Nucleus accumbens (tissue), 56 donors: ENCODE measurements at regions not wholly inside any gene's neighbourhood (a gene's known extent, or its start where the extent isn't known, plus 50 kb on each side); places are given as distances from the start of the nearest gene placed in this dataset.
"Not testable (repeated sequence)": the region's sequence is repeated elsewhere in the genome, so short reads cannot be mapped to it uniquely, and the experiment has no call there.

Source experiments
- DNase-seq, 56 donors: peaks; one replicate each; lab custom pipeline; 2025; lab: John Stamatoyannopoulos, UW

DNA sequence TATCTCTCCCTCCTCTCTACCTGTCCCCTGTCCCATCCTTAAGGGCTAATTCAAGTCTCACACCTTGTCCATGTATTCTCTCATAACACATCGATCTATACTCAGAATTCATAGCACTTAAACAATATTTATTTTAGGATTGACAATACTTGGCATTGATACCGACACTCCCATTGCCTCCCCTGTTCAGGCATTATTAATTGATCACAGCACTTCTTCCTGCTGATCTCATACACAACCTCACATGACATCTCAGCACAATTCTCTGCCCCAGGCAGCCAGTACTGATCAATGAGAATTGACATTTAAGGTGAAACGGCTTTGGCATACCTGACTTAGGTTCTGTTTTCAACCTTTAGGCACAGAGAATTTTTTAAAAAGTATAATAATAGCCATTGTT is 582.4 kb upstream of the BRINP1 start:
- no peak for DNase-seq

GRCh38 chr9:119951090-119951489 is 581.9 kb upstream of the BRINP1 start:
- DNase-seq = no peak

DNA sequence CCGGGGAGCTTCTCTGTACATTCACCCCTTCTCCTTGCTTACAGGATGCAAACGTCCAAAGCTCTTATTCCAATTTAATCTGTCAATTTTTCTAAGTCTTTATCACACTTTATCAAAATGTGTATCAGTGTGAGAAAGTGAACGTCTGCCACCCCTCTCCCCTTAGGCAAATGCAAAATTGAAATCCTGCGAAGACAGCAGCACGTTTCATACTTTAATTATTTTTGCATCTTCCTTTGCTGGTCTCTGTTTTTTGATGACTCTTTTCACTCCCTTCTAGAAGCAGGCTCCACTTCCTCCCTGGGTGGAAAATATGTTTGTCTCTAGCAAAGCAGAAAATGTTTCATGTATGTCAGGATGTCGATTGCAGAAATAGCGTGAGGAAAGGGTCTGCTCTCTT is 576.5 kb upstream of the BRINP1 start:
- DNase-seq = no peak

DNA sequence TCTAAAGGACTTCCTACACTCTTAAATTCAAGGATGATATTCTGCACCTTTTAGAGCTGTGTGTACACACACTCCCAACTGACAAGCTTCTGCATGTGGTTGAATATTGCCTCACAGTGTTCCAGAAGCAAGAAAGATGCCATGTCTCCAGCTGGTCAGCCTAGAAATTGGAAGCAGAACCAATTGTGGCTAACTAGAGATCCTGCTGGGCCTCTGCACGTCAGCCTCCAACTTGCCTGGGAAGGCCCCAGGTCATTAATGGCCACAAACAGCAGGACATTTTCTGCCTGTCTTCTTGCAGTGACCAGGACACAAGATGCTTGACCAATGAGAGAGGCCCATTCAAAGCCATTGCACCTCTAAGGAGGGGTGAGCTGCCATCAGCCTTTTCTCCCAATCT is 571.9 kb upstream of the BRINP1 start:
- no peak for DNase-seq

DNA sequence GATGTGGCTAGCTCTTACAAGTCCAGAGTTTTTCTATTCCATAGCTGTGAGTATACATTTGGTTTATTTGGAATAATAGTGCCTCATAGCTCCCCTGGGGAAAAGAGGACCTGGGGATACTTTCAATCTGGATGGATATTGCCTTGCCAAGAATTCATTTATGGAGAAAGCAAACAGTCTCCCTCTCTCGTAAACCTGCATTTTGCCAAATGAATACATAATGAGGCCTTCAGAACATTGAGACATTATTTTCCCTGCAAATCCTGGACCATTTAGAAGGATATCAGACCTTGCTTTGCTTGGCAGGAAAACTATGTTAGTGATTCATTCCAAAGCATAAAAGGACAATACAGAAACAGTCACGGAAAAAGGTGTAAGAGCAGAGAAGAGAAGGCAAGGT is 569.6 kb upstream of the BRINP1 start:
- DNase-seq = no peak

DNA sequence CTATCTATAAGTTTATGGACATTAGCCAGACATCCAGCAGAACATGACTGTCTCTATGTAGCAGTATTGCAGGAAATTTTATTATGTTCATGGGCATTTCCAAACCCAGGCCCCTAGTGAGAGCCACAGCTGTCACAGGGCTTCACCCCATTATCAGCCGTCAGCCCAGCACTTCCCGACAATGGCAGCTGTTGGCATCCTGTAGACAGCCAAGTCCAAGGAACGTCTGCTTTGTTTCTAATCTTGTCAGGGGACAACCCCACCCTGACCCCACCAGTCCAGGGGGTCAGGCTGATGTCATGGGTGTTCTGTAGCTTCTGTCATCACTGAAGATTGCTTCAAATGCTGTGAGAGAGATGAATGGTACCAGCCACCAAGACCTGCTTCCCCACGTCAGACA is 565.3 kb upstream of the BRINP1 start:
- DNase-seq = no peak

DNA sequence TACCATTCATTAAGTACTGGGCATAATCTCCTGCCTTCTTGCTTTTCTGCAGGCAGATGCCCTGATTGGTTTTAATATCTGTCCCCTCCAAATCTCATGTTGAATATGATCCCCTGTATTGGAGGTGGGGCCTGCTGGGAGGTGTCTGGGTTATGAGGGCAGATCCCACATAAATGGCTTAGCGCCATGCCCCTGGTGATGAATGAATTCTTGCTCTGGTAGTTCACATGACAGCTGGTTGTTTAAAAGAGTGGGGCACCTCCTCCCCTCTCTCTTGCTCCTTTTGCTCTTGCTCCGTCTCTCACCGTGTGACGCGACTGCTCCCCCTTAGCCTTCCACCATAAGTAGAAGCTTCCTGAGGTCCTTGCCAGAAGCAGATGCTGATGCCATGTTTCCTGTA is 564.0 kb upstream of the BRINP1 start:
- no peak for DNase-seq

DNA sequence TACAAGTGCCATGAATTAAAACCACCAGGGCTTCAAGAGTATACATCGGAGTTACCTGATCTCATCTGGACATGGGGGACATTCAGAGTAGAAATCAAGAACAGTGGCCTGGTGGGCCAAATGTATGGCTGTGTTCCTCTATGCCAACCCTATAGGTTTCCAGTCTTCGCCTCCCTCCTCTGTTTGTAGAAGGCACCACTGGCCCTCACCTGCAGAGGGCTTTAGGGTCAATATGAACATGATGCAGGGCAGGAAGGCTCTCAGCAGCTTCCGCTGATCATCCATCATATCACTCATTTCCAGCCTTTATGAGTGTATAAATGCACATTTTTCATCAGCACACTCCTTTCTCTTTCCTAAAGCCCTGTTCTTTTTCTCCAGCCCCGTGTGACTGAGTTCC is 555.5 kb upstream of the BRINP1 start:
- no peak for DNase-seq

- no peak for DNase-seq
These were observed 547.9 kb upstream of the BRINP1 start for GRCh38 chr9:119917175-119917574.

DNA sequence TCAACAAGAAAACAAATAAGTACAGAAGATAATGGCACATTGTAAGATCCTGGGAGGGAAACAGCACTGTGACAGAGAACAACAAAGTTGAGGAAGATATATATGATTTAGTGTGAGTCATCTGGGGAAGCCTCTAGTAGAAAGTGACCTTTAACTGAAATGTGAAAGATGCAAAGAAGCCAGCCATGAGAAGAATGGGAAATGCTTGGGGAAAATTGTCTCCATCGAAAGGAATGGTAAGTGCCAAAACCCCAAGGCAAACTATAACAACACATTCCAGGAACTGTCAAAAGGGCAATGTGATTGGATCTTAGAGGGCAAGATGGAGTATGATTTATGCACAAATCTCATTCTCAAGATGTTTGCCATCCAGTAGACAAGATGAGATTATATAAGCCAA is 537.8 kb upstream of the BRINP1 start:
- DNase-seq = no peak

DNA sequence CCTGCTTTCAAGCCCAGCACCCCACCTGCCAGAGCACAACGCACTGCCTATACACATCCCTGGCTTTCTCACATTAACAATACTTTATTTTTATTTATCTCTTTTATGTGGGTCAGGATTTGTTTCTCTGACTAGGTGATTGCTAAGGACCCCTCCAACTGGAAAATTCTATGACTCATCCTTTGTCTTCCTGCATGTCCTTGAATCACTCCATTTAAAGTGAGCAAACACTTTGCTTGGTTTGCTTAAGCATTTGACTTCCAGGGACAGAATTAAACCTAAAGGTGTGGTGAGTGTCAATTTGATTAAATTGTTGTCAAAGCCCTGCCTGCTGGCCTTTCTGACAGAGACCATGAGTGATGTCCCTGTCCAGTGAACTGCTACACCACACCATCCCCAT is 536.5 kb upstream of the BRINP1 start:
- no peak for DNase-seq

DNA sequence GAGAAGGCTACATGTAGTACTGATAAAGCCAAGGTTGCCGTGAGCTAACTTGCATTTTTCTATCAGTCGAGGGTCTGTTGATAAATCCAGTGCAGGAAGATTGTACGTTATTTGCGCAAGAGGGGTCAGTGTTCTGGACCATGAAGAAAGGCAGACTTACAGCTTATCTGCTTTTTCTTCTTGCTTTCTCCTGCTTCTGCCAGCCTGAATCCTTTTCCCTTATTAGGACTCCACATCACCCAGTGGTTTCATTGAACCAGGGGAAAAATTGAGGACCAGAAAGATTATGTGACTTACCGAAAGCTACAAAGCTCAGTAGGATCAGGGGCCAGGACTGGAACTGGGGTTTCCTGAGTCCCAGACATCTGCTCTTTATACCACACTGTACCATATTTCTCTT is 534.6 kb upstream of the BRINP1 start:
- DNase-seq = no peak

DNA sequence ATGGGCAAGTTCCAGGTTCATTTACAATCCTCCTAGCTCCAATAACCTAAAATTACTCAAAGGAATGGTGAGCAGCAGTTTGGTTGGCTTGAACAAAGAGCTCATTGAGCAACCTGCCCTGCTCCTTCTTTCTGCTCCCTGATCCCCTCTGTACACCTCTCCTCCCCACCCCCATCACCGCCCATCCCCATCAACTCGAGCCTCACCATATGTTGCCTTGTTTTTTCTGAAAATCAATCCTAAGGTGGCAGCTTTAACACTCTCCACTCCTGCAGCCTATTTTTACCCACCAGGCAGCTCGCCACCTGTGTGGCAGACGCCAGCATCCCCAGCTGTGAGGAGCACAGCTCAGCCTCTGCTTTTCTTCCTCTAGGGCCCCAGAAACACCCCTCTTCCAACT is 533.4 kb upstream of the BRINP1 start:
- no peak for DNase-seq

DNA sequence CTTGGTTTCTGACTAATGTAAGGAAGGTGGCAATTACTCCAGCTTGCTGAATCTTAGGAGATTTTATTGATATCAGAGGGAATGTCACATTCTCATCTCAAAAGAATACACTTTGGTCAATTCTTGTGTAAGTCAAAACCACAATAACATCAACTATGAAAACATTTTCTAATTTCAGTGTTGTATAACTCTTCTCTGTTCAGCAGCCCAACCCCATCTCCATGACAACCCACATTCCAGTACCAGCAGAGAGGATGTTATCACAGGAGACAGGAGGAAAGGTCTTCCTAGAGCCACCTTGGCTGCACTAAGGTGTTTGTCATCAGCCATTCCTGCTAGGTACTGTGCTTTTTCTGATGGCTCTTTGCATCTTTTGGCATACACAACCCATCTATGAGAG is 529.1 kb upstream of the BRINP1 start:
- DNase-seq = no peak

DNA sequence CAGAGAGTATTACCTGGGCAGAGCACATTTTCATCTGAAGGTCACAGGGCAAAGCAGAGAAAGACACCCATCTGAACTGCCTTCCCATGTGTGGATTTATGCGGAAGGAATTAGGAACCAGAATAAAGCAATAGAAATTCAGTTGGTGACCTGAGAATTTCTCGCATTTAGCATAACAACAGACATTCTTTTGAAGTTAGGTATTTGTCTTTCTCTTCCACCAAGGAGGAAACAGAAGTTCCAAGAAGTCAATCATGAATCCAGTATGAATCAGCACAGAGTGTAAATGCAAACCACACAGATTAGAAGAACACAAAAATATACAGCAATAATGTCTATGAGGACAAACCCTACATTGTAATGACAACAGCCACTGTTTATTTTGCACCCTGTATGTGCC is 515.2 kb upstream of the BRINP1 start:
- no peak for DNase-seq

- DNase-seq = peak in 12 of 56 donors; percentile 0 to 26 (median 4)
These were observed 512.7 kb upstream of the BRINP1 start for GRCh38 chr9:119881898-119882297.

- DNase-seq = no peak
These were observed 511.1 kb upstream of the BRINP1 start for GRCh38 chr9:119880361-119880760.

GRCh38 chr9:119877306-119877705 is 508.1 kb upstream of the BRINP1 start:
- DNase-seq = no peak

DNA sequence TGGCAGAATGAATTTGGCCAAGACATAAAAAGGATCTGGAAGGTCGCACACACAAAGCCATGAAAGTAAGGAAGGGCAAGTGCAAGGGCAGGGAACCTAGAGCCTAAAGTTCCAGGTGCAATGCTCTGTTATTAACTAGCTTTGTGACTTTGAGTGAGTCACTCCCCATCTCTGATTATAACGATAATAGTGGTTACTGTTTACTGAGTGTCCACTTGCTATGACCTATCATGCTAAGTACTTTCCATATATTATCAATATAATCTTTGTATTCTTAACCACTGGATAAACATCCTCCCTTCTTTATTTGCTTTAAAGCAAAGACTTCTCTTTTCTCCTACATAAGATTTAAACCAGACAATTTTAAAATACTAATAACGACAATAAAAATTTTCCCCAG is 504.6 kb upstream of the BRINP1 start:
- no peak for DNase-seq

DNA sequence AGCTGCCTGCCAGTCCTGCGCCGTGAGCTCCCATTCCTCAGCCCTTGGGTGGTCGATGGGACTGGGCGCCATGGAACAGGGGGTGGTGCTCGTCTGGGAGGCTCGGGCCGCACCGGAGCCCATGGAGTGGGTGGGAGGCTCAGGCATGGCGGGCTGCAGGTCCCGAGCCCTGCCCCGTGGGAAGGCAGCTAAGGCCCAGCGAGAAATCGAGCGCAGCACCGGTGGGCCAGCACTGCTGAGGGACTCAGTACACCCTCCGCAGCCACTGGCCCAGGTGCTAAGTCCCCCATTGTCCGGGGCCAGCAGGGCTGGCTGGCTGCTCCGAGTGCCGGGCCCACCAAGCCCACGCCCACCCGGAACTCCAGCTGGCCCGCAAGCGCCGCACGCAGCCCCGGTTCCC is 501.0 kb upstream of the BRINP1 start:
- not testable (repeated sequence) for DNase-seq

DNA sequence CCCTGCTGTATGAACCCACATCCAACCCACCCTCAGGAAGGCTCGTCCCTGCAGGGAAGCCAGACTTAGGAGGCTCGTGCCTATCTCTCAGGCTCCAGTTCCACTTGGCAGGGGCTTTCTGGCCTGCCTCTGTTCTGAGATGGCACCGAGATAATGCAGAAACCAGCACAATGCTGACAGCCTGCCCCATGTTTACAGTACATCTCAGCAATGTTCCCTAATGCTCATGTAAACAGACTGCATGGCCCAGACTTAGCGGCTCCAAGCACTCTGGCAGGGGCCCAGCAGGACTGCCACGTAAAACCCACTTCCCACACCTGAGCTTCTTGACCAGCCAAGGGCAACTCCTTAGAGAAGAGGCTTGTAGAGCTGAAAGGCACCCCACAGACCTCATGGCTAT is 499.5 kb upstream of the BRINP1 start:
- DNase-seq = no peak

GRCh38 chr9:119861842-119862241 is 492.6 kb upstream of the BRINP1 start:
- no peak for DNase-seq

DNA sequence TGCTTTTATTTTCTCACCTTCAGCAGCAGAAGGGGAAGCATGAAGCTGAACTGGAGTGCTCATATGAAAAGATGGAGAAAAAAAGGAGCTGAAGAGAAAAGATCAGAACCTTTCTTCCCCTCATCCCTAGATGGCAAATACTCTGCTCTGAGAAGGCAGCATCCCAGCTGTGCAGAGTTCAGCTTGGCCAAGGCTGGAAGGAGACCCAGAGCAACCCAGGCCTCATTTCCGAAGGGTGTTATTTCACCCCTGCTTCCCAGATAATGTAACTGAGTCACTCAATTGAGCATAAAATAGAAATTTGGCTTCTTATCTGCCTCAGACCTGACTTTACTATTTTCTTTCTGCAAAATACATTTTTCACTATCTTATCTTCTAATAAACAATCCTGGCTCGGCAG is 489.9 kb upstream of the BRINP1 start:
- no peak for DNase-seq

DNA sequence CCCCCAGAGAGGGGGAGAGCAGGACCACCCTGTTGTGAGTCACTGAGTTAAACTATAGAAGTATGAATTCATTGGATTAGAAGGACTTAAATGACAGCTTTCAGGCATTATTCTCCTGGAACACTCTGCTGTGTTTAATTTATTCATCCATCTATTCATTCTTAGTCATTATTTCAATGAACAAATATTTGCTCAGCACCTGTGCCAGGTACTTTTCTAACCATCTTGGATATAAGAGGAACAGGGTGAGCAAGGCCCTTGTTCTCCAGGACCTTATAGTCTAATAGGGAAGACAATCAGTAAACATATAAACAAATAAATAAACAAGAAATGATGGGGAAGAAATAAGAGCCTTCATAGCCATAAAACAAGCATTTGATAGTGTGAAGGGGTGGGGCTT is 483.9 kb upstream of the BRINP1 start:
- no peak for DNase-seq
